NCI-H510A (cell line): ENCODE measurements at regions not wholly inside any gene's neighbourhood (a gene's known extent, or its start where the extent isn't known, plus 50 kb on each side); places are given as distances from the start of the nearest gene placed in this dataset.

Source experiments
- DNase-seq: peaks from one replicate; lab custom pipeline; 2025; lab: John Stamatoyannopoulos, UW

DNA sequence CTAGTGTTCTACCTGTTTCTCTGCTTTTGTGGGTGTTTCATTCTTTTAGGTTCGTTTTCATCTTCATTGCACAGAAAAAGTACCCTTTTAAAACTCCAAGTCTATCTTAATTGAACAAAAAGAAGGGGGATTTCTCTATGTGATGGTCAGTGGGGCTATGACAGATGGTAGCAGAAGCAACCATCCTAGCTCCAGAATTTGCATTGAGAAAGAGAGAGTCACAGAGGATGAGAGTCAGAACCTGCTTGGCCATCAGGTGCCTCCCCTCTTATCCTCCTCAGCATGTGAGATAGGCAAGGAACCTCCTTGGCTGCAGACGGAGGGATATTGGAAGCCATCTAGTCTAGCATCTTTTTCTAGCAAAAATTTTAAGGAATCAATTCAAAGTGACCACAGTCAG is 398.0 kb upstream of the DCC start:
- no peak for DNase-seq

DNA sequence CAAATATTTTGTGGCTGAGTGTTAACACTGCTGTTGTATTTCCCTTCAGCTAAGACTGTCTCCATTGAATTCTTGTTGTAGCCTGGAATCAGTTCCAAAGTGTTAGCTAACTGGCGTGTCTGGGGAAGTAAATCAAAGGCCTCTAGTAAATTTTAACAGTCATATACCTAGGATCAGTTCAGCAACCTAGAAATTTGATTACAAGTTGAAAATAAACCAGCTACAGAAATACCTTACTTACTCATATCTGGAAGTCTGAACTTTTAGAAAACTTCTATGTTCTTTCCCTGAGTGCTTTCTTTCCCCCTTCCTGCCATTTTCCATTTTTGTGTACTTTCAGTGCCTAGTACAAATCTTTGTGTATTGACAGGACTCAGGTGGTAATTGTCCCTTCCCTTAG is 396.7 kb upstream of the DCC start:
- DNase-seq = no peak

GRCh38 chr18:51946946-51947345 is 393.1 kb upstream of the DCC start:
- no peak for DNase-seq

GRCh38 chr18:51952844-51953243 is 387.2 kb upstream of the DCC start:
- DNase-seq = no peak

GRCh38 chr18:51953521-51953920 is 386.5 kb upstream of the DCC start:
- DNase-seq = no peak

DNA sequence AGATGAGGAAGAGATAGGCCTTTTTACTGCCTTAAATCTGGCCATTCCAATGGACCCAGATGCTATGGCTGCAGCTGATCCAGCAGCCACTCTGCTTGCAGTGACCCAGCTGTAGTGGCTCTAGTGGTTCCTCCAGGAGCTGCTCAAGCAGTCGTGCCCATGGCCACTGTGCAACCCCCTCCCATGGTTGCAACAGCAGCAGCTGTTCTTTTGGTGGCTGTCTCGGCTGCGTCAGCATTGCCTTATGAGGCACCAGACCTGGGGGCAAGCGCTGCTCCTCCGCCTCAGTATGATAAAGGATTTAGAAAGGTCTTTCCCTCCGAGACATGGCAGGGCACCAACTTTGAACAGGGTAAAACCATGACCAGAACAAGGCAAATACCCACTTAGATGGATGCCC is 384.9 kb upstream of the DCC start:
- no peak for DNase-seq

DNA sequence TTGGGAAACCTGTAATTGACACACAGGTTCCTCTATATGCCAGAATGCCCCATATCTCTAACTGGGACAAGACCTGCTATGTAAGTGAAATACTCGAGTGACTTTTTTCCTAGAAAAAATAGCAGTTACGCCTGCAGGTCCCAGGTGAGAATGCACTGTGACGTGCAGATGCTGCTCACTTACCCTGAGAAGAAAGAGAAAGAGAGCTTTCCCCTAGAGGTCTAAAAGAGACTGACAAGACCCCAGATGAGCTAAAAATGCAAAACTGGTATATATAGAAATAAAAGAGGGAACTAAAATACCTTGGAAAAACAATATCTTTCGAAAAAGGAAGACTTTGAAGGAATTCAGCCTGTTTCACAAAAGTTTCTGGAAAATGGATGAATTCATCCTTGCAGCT is 383.0 kb upstream of the DCC start:
- no peak for DNase-seq

- DNase-seq = no peak
Measured at GRCh38 chr18:51980101-51980500, 359.9 kb upstream of the DCC start.

DNA sequence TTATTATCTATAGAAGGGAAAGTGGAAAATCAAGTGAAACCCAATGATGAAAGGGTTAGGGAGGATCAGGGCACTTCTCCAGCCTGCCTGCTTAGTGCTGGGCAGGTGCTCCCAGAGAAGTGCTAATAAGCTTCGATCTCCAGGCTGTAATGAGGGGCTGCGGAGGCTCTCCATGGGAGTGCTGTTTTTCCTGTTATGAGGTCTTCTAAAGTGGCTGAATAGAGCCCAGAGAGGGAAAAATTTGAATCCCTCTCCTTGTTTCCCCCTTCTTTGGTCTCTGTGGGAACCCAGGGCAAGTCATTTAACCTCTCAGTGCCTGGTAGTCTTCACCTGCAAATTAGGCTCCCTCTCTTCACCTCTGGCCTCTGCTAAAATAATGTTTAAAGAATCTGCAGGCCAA is 351.7 kb upstream of the DCC start:
- no peak for DNase-seq

DNA sequence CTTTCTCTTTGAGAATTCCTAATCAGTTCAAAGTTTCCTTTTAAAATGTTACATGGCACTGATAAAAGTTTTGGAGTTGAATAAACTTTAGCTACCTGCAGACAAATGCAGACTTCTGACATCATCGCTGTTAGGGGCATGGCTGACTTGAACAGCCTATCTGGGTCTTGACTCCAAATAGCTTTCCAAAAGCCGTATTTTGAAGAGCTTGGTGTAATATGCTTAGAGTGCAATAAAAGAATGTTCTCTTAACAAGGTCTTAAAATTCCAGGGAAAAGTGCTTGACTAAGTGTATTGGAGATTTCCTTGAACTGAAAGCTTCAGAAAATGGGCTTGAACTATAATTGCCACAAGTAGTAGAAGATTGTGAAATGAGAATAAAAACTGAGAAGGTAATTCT is 342.9 kb upstream of the DCC start:
- DNase-seq = no peak

- no peak for DNase-seq
Measured at GRCh38 chr18:51998066-51998465, 341.9 kb upstream of the DCC start.

GRCh38 chr18:51998711-51999110 is 341.3 kb upstream of the DCC start:
- DNase-seq = no peak

- DNase-seq = no peak
Measured at GRCh38 chr18:51999351-51999750, 340.6 kb upstream of the DCC start.

DNA sequence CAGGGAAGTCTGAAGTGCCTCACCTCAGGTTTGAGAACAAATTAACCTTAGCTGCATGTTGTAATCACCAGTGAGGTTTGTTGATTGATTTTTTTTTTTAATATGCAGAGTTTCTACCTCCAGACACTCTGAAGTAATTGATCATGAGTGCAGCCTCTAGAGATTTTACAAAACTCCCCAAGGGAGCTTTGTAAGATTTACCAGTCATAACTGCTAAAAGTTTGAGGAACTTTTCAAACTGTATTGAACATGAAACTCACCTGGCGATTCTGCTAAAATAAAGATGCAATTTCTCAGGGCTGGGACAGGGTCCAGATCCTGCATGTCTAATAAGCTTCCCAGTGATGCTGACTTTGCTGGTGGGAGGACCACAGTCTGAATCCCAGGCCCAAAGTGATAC is 339.6 kb upstream of the DCC start:
- no peak for DNase-seq

- no peak for DNase-seq
Measured at GRCh38 chr18:52001106-52001505, 338.9 kb upstream of the DCC start.

GRCh38 chr18:52002600-52002999 is 337.4 kb upstream of the DCC start:
- no peak for DNase-seq

GRCh38 chr18:52007105-52007504 is 332.9 kb upstream of the DCC start:
- DNase-seq = no peak

GRCh38 chr18:52008330-52008729 is 331.7 kb upstream of the DCC start:
- no peak for DNase-seq

DNA sequence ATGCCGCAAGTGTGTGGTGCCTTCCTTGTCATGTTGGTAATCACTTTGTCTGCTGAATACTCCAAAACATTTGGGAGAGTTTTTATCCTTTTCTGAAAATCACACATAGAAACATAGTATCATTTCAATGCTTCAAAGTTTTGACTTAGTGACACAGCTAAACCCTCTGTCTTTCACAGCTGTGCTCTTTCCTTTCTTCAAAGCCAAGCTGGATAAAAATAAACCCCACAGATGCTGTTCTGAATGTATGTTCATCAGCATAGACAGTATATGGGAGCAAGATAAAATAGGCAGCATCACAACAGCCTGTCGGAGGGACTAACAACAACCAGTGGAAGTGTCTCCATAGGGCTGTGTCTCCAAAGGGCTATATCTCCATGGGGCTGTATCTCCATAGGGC is 331.3 kb upstream of the DCC start:
- DNase-seq = no peak

- DNase-seq = no peak
Measured at GRCh38 chr18:52009958-52010357, 330.0 kb upstream of the DCC start.

DNA sequence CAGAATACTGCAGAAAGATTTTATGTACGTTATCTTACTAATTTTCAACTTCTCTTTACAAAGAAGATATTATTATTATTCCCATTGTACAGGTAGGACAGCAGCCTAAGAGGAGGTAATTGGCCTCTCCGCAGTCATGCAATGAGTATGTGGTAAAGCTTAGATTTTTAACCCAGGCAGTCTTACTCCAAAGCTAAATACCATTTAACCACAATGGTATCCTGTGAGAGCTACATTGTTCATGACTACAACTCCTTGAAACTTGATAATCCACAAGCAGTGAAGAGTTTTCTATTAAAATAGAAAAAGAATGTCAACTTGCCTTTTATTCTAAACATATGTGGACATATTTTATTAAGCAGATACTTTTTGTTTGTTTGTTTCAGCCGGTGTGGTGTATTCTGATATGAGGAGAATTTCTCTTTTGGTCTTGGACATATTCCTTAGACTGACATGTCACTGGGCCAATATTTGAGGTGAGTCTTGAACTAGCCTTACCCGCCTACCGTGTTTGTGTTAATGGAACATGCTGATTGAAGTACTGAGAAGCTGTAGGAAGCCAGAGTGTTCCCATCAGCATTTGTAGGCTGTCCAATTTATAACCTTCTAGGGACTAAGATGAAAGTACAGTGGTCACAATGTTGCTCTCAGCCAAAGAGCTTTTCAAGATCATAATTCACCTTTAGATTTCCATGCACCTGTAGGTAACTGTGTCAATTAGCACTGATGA is 293.9 kb upstream of the DCC start:
- DNase-seq = no peak

DNA sequence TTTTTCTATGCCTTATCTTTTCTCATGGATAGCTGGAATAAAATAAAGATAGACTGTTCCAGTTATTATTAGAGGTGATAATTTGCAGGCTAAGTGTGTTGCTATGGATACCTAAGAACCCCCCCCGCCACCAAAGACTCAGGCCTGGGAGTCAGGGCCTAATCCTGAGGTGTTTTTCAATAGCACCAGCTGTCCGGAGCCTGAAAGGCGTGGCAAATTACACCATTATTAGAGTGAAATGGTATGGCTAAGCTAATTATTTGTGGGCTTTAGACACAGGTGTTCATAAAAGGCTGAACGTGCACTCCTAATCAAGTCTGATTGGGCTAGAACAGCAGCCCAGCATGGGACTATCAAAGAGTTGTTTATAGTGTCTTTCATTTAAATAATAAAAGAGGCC is 293.2 kb upstream of the DCC start:
- DNase-seq = no peak

DNA sequence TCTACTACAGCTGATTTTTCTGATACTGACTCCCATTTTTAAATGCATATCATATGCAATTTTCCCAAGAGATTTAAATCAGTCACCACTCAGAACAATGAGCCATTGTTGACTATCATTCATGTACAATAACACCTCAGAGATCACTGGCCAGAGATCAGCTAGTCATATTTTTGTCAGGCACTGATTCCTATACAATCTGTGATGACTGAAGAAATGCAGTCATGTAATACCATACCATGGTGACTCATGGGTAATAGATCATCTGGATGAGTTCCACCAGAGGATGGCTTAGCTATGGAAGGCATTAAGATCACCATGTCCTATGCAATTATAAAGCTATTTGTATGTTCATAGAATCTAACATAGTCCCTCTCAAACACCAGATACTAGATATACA is 285.7 kb upstream of the DCC start:
- no peak for DNase-seq

DNA sequence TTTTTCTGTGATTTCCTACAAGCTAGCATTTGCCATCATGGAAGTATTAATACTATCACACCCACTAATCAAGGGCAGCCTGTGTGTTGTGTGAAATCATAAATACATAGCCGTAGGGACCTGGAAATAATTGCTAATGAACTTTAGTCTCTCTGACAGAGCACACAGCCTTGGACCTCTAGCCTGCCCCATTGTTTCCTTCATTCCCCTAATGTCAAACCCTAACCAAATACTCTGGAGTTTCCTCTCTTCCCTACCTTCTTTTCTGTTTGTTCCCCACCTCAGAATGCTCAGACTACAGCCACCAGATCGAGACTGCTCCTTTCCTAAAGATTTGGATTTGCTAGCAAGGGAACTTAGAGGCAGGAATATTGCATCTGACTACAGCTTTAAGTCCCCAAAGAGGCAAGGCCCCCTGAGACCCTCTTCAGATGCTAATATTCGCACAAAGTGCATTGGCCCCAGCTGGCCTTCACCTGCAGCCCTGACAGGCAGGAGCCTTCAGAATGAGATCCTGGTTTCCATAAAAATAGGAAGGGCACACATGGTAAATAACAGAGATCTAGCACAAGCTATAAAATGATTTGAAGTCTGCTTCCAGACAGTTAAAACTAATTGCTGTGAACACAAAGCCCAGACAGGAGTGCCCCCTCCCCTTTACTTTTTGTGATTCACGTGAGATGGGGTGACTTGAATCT is 279.2 kb upstream of the DCC start:
- no peak for DNase-seq
